Hematopoietic multipotent progenitor cell treated with erythropoietin and hydrocortisone succinate and interleukin-3 and kit ligand, for 15 days (in vitro differentiated cells): ENCODE measurements at regions not wholly inside any gene's neighbourhood (a gene's known extent, or its start where the extent isn't known, plus 50 kb on each side); places are given as distances from the start of the nearest gene placed in this dataset.

Source experiments
- DNase-seq: peaks from one replicate; pipeline ENCODE4 v3.0.0-alpha.2; 2015; ENCODE audit warnings: low spot score

- no peak for DNase-seq
Observed at GRCh38 chr16:66171578-66171977, 194.9 kb upstream of the CDH5 start.

GRCh38 chr16:66170989-66171388 lies 195.5 kb upstream of the CDH5 start:
- no peak for DNase-seq

GRCh38 chr16:66169817-66170216 lies 196.7 kb upstream of the CDH5 start:
- no peak for DNase-seq

- DNase-seq, result no peak
Observed at GRCh38 chr16:66168777-66169176, 197.7 kb upstream of the CDH5 start.

GRCh38 chr16:66167564-66168291 lies 198.8 kb upstream of the CDH5 start:
- DNase-seq, result no peak

- no peak for DNase-seq
Observed at GRCh38 chr16:66166490-66166889, 200.0 kb upstream of the CDH5 start.

- no peak for DNase-seq
Observed at GRCh38 chr16:66165879-66166278, 200.6 kb upstream of the CDH5 start.

GRCh38 chr16:66164581-66165247 lies 201.8 kb upstream of the CDH5 start:
- no peak for DNase-seq

- no peak for DNase-seq
Observed at GRCh38 chr16:66162821-66163220, 203.7 kb upstream of the CDH5 start.

- DNase-seq, result no peak
Observed at GRCh38 chr16:66161942-66162341, 204.5 kb upstream of the CDH5 start.

- no peak for DNase-seq
Observed at GRCh38 chr16:66161269-66161668, 205.2 kb upstream of the CDH5 start.

- DNase-seq, result no peak
Observed at GRCh38 chr16:66159987-66160386, 206.5 kb upstream of the CDH5 start.

- DNase-seq, result no peak
Observed at GRCh38 chr16:66156538-66156937, 210.0 kb upstream of the CDH5 start.

- DNase-seq, result no peak
Observed at GRCh38 chr16:66155933-66156332, 210.6 kb upstream of the CDH5 start.

- DNase-seq, result no peak
Observed at GRCh38 chr16:66154801-66155200, 211.7 kb upstream of the CDH5 start.

GRCh38 chr16:66152823-66153393 lies 213.6 kb upstream of the CDH5 start:
- no peak for DNase-seq

- DNase-seq, result no peak
Observed at GRCh38 chr16:66152181-66152580, 214.3 kb upstream of the CDH5 start.

GRCh38 chr16:66150698-66151482 lies 215.6 kb upstream of the CDH5 start:
- no peak for DNase-seq

- no peak for DNase-seq
Observed at GRCh38 chr16:66147291-66147690, 219.2 kb upstream of the CDH5 start.

- DNase-seq, result no peak
Observed at GRCh38 chr16:66146798-66147197, 219.7 kb upstream of the CDH5 start.

GRCh38 chr16:66144641-66145040 lies 221.8 kb upstream of the CDH5 start:
- DNase-seq, result no peak

GRCh38 chr16:66143415-66143814 lies 223.1 kb upstream of the CDH5 start:
- DNase-seq, result no peak

GRCh38 chr16:66141885-66142284 lies 224.6 kb upstream of the CDH5 start:
- no peak for DNase-seq
